IPS-18a (cell line): ENCODE measurements at regions not wholly inside any gene's neighbourhood (a gene's known extent, or its start where the extent isn't known, plus 50 kb on each side); places are given as distances from the start of the nearest gene placed in this dataset.

Experiments
- H3K27ac ChIP-seq: one replicate; pipeline ENCODE4 v1.5.1; 2013; ENCODE audit warnings: low read length
- H3K27me3 ChIP-seq: one replicate; pipeline ENCODE4 v1.6.1; 2013; ENCODE audit warnings: mild to moderate bottlenecking, low read length; ENCODE audit not compliant: control insufficient read depth, insufficient read depth
- H3K36me3 ChIP-seq: one replicate; pipeline ENCODE4 v1.6.1; 2013; ENCODE audit warnings: low read depth, low read length; ENCODE audit not compliant: control insufficient read depth
- H3K4me1 ChIP-seq: one replicate; pipeline ENCODE4 v1.6.1; 2013; ENCODE audit warnings: low read depth, low read length; ENCODE audit not compliant: control insufficient read depth
- H3K4me3 ChIP-seq: one replicate; pipeline ENCODE4 v1.5.1; 2013; ENCODE audit warnings: low read length
- H3K9ac ChIP-seq: one replicate; pipeline ENCODE4 v1.6.1; 2013; ENCODE audit warnings: mild to moderate bottlenecking, low read length, moderate library complexity
- H3K9me3 ChIP-seq: one replicate; pipeline ENCODE4 v1.6.1; 2013; ENCODE audit warnings: low read depth, low read length; ENCODE audit not compliant: control insufficient read depth

DNA sequence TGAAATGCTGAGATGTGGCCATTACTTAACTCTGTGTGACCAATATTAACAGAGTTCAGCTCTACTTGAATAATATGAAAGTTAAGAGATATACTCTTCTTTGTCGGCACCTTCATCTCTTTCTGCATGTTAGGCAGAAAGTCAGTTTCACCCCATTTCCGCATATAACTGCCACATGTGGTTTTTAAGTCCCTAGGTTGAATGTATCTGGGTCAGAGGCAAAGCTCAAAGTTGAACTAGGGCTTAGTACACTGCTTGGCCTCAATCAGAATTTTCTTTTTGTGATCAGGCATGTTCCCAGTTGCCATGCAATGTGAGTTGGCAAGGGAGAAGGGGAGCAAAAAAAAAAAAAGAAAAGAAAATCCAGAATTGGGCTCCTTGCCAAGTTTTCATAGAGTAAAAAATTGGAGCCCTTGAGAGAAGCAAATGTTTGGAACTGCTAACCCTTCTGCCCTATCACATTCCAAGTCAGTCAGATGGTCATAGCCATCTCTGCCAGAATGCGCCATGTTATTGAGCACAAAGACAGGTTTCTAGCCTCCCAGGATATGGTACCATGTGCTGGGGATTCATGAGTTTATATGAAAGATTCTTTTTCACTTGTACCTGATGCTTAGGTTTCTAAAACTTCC lies 251.2 kb upstream of the RORB start:
- no peaks in the 10 kb centered on the region for H3K4me1 ChIP-seq
- H3K27me3 ChIP-seq = no peaks in the 10 kb centered on the region
- peaks cover 5% of the 10 kb centered on the region for H3K9me3 ChIP-seq
- H3K36me3 ChIP-seq = no peaks in the 10 kb centered on the region
- H3K4me3 ChIP-seq = no peak overlapping the region
- no peak overlapping the region for H3K9ac ChIP-seq
- H3K27ac ChIP-seq = no peak overlapping the region

DNA sequence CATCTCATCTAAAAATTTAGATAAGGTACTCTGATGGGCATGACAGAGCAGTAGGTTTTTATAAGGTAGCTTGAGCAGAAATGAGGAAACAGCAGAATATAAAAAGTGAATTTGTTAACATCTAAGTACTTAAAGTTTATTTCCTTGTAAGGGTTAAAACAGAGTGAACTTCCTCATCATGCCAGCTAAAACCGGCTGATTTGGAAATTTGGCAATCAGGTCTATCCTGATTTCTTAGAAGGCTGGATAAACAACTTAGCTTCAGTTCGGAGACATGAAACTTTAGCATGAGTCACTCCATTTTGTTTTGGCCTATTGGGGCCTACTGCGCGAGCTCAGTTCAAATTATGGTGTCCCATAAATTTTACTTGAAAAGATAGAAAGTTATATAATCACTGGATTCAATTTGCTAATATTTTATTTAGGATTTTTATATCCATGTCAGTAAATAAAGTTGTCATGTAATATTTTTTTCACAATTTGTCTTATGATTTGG lies 241.6 kb upstream of the RORB start:
- H3K9ac ChIP-seq = no peak overlapping the region
- H3K4me1 ChIP-seq = no peaks in the 10 kb centered on the region
- no peak overlapping the region for H3K4me3 ChIP-seq
- no peaks in the 10 kb centered on the region for H3K9me3 ChIP-seq
- no peaks in the 10 kb centered on the region for H3K36me3 ChIP-seq
- H3K27me3 ChIP-seq = no peaks in the 10 kb centered on the region
- H3K27ac ChIP-seq = no peak overlapping the region

DNA sequence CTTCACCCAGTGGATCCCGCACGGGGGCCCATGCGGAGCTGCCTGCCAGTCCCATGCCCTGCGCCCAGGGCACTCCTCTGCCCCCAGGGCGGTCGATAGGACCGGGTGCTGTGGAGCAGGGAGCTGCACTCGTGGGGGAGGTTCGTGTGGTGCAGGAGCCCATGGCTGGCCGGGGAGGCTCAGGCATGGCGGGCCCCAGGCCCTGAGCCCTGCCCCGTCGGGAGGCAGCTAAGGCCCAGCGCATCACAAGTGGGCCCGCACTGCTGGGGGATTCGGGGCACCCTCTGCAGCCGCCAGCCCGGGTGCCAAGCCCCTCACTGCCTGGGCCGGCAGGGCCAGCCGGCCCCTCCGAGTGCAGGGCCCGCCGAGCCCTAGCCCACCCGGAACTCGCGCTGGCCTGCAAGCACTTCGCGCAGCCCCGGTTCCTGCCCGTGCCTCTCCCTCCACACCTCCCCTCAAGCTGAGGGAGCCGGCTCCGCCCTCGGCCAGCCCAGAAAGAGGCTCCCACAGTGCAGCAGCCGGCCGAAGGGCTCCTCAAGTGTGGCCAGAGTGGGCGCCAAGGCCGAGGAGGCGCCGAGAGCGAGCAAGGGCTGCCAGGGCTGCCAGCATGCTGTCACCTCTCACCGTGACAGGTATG lies 221.1 kb upstream of the RORB start:
- no peaks in the 10 kb centered on the region for H3K36me3 ChIP-seq
- H3K9me3 ChIP-seq = no peaks in the 10 kb centered on the region
- no peak overlapping the region for H3K27ac ChIP-seq
- H3K4me1 ChIP-seq = no peaks in the 10 kb centered on the region
- no peak overlapping the region for H3K4me3 ChIP-seq
- H3K27me3 ChIP-seq = no peaks in the 10 kb centered on the region
- no peak overlapping the region for H3K9ac ChIP-seq

DNA sequence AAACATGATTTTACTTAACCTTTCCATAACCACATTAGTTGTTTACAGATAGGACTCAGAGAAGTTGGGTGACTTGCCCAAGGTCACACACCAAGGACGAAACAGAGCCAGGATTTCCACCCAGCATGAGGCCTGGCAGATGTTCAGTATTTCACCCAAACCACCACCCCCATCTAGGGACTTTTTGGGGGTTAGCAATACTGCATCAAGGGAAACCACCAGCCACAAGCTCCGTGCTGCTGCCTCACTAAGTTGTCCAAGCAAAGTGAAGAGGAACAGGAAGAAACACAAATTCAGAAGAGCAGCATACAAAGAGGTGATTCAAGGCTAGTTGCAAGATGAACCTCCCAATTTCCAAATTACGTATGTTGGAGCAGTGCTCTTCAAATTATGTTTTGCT lies 219.6 kb upstream of the RORB start:
- Histone ChIP-seq H3K36me3 (no peaks in the 10 kb centered on the region), H3K9me3 (no peaks in the 10 kb centered on the region), H3K27me3 (no peaks in the 10 kb centered on the region), H3K9ac (no peak overlapping the region), H3K4me1 (no peaks in the 10 kb centered on the region), H3K4me3 (no peak overlapping the region), H3K27ac (no peak overlapping the region)

DNA sequence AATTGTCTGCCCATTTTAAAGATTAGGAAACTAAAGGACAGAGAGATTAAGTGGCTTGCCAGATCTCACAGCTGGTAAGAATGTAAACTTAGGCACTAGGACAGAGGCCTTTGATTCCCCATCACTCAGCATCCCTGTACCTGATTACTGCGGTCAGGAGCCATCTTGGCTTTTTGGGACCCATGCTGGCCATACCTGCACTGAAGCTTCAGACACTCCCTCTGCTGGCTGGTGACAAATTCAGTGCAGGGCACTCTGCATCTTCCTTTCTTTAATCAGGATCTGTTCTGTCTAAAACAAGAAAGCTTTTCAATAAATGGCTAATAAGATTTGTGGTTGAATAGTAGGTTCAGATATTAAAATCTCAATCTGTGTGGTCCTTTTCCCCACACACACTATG lies 215.5 kb upstream of the RORB start:
- no peaks in the 10 kb centered on the region for H3K4me1 ChIP-seq
- no peaks in the 10 kb centered on the region for H3K27me3 ChIP-seq
- no peak overlapping the region for H3K9ac ChIP-seq
- H3K4me3 ChIP-seq = no peak overlapping the region
- no peaks in the 10 kb centered on the region for H3K9me3 ChIP-seq
- no peak overlapping the region for H3K27ac ChIP-seq
- H3K36me3 ChIP-seq = no peaks in the 10 kb centered on the region

DNA sequence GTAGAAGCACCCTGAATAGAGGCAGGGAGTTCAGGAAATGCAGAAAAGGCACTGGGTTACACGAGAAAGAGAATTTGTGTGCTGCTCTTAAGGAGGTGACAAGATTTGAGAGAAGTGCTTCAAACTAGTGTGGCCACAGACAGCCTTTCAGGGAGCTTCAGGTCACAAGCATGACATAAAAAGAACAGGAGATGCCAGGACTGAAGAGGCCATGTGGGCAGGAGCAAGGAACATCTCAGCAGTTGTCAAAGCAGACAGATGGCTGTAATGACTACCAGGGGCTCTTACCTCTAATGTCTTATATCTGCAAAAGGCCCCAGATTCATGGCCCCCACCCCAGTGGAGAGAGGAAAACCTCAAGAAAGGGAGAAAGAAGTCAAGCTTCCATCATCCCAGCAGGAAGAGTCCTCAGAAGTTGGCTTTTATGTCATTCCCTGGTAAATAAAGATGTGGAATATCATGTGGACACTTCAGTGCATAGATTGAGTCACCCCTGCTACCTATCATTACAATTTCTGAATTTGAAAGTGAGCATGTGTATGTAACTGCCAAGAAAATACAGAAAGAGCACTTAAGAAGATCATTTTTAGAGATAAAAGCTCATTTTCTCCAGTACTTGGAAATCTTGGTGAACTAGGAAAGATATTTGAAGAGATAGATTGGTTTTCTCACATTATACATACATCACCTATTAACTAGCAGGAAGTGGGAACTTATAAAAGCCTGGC lies 214.4 kb upstream of the RORB start:
- no peaks in the 10 kb centered on the region for H3K36me3 ChIP-seq
- no peak overlapping the region for H3K4me3 ChIP-seq
- no peaks in the 10 kb centered on the region for H3K4me1 ChIP-seq
- no peak overlapping the region for H3K9ac ChIP-seq
- no peaks in the 10 kb centered on the region for H3K27me3 ChIP-seq
- H3K27ac ChIP-seq = no peak overlapping the region
- no peaks in the 10 kb centered on the region for H3K9me3 ChIP-seq

DNA sequence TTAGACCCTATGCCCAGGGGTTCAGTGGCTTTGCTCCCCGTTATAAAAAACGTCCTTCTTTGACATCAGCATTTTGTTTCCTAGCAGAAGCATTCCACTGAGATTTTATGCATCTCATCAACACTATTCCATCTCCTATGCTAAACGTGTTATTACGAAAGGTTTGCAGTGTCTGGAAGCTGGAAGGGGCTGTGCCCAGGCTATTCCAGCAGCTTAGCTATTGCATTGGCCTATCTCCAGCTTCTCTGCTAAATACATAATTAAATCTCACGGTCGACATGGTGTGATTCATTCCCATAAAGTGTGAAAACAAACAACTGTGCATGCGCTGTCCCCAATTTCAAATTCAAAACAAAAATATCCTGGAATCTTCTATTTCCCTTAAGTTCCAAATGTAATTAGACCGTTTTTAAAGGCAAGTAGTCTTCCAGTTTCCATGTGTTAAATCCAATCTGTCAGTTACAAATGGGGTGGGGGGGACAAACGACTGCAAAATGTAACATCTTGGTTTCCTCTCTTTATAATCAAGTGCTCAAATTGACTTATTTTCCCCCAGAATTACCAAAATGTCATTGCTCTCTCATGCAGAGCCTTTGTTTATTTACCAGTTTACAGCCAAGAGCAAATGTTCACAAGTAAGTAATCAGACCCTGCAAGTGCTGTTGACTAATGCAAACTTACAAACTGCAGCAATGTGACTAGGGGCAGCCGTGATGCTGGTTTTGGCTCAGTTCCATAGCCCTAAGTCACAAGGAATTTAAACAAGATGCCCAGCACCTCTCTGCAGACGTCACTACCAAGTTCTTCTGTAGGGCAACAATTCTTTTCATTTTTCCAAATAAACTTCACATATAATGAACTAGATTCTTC lies 212.3 kb upstream of the RORB start:
- no peaks in the 10 kb centered on the region for H3K27me3 ChIP-seq
- no peak overlapping the region for H3K4me3 ChIP-seq
- H3K27ac ChIP-seq = no peak overlapping the region
- H3K4me1 ChIP-seq = peaks cover 5% of the 10 kb centered on the region
- no peak overlapping the region for H3K9ac ChIP-seq
- H3K36me3 ChIP-seq = no peaks in the 10 kb centered on the region
- no peaks in the 10 kb centered on the region for H3K9me3 ChIP-seq

DNA sequence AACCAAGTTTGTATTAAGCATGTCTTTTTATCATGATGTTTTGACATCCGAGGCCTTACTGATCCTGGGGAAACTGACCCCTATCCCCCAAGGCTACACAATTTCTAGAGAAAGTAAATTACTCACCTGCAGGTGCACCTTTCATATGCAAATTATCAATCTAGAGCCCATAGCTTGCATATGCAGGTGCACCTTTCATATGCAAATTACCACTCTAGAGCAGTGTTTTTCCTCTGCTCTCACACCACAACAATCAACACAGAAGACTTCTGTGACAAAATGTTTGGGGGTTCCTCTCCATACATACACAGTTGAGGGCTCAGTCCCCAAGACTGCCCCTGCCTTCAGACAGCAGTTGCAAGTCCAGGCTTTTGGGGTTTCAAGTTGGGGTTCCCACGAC lies 203.7 kb upstream of the RORB start:
- Histone ChIP-seq H3K9ac (no peak overlapping the region), H3K27ac (no peak overlapping the region), H3K4me3 (no peak overlapping the region), H3K4me1 (peaks cover 4% of the 10 kb centered on the region), H3K36me3 (no peaks in the 10 kb centered on the region), H3K9me3 (no peaks in the 10 kb centered on the region), H3K27me3 (no peaks in the 10 kb centered on the region)

GRCh38 chr9:74303945-74304344 lies 193.2 kb upstream of the RORB start:
- no peaks in the 10 kb centered on the region for H3K27me3 ChIP-seq
- no peak overlapping the region for H3K27ac ChIP-seq
- no peaks in the 10 kb centered on the region for H3K36me3 ChIP-seq
- no peak overlapping the region for H3K4me3 ChIP-seq
- H3K9ac ChIP-seq = no peak overlapping the region
- peaks cover 36% of the 10 kb centered on the region for H3K4me1 ChIP-seq
- H3K9me3 ChIP-seq = no peaks in the 10 kb centered on the region

DNA sequence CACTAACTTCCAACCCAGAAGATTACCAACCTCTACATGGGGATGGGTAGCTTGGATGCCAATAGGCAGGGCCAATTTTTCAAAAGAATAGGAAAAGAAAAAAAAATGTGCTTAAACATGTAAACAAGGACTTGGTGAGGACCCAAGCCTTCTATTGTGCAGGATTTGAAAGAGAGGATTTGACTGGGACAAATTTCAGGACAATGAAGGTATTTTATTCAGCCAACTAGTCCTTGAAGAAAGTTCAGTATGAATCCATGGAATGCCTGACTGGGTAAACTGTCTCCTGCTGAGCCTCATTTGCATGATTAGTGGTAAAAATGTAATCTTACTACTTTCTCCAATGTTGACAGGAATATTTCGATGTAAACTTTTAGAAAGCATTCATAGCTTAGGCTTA lies 192.5 kb upstream of the RORB start:
- Histone ChIP-seq H3K27me3 (no peaks in the 10 kb centered on the region), H3K4me3 (no peak overlapping the region), H3K4me1 (peaks cover 36% of the 10 kb centered on the region), H3K9ac (no peak overlapping the region), H3K9me3 (no peaks in the 10 kb centered on the region), H3K27ac (no peak overlapping the region), H3K36me3 (no peaks in the 10 kb centered on the region)

DNA sequence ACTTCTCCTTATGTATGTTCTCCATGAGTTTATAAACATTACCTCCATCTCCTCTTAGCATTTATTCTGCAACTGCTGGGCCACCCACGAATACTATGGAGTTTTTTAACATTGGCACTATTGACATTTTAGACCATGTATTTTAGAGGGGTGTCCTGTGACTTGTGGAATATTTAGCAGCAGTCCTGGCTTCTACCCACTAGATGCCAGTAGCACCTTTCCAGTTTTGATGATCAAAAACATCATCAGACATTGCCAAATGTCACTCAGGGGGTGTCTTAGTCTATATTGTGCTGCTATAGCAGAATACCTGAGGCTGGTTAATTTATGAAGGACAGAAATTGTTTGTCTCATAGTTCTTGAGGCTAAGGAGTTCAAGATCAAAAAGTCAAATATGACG lies 187.5 kb upstream of the RORB start:
- no peak overlapping the region for H3K9ac ChIP-seq
- H3K27me3 ChIP-seq = no peaks in the 10 kb centered on the region
- H3K4me3 ChIP-seq = no peak overlapping the region
- H3K36me3 ChIP-seq = no peaks in the 10 kb centered on the region
- H3K27ac ChIP-seq = no peak overlapping the region
- peaks cover 26% of the 10 kb centered on the region for H3K4me1 ChIP-seq
- no peaks in the 10 kb centered on the region for H3K9me3 ChIP-seq
